NCI-H1436 (cell line): ENCODE measurements at regions not wholly inside any gene's neighbourhood (a gene's known extent, or its start where the extent isn't known, plus 50 kb on each side); places are given as distances from the start of the nearest gene placed in this dataset.

Experiments used
- DNase-seq: peaks from one replicate; lab custom pipeline; 2025; lab: John Stamatoyannopoulos, UW

DNA sequence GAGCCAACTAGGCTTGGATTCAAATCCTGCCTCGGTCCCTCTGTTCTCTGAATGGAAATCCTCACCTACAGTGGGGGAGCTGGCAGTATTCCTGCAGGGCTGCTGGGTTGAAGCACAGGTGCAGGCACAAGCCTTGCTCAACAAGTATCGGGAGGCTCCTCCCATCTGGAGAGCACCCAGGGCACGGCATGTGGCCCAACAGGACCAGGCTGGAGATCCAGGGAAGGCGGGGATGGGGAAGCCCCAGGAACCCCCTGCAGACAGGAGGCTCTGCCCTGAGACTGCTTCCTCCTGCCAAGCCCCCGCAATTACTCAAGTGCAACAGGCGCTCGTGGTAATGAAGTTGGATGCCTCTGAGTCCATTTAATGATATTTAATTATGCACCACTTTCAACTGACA is 128.0 kb upstream of the VSTM2B start:
- peak; percentile 20 for DNase-seq

DNA sequence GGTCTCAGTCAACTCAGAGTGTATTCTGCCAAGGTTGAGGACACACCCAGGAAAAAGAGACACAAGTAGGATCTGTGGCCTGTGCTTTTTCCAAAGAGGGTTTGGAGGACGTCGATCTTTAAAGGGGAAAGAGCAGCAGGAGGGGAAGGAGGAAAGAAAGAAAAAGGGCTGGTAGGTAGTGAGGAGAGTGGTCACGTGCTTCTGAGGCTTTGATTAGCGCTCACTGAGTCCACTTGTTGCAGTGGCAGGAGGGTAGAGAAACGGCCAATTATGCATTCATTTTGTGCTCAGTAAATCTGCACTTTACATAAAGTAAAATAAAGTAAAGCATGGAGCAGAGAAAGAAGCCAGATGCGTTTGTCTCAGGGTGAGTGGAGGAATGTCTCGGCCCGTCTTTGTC is 126.0 kb upstream of the VSTM2B start:
- DNase-seq = no peak

DNA sequence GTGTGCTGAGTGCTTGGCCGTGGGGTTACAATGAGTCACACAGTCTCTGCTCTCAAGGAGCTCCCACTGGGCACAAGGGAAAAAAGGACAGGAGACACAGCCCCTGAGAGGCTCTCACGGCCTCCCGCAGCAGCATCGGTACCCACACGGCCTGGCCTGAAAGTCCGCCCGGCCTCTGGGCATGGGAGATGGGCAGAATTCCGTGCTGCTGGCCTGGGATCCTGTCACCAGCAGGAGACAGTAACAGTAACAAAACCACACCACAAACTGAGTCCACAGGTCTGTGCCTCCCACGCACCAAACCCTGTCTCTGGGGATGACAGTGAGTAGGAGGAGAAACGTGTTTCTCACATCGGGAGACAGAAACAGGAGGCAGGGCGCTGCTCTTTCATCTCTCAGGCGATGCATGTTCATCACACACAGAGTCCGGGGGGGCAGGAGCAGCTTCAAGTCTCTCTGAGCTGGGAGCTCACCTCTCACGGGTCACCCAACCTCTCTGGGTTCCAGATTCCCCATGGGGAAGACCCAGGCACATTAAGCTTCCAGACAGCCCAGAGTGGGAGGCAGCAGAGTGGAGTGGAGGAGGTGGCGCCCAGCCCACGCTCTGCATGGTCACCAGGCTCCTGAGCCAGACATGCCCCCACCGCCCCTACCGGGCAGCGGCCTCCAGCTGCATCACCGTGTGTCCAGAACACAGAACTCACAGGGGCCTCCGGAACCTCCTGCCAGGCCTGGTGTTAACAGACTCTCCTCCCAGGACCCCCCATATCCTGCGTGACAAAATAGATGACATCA is 124.7 kb upstream of the VSTM2B start:
- no peak for DNase-seq

DNA sequence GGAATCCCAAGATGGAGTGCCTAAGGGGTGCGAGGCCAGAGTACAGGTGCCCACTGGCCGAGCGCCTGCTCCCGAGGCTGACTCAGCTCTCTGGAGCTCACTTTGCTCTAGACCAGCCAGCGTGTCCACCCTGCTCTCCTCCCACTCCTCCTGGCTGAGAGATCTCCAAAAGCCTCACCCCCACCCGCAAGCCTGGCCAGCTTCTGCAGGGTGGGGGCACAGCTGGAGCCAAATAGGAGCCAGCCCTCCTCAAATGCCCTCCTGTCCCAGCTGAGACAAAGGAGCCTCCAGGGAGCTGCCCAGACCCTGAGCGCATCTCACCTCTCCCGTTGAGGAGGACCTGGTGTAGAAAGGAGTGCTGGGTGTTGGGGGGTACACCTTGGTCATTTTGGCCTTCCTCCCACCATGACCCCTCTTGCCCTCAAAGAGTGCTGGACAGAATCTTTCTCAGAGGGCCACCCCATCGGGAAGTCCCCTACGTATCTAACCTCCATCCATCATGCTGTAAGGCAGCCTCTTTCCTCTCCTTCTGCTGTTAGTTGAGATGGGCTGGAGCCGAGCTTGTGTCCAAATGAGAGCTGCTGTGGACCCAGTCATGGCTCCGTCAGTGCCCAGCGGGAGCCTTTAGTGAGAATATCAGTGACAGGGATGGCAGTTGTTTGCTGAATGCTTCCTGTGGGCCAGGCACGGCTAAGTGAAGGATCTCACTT is 123.9 kb upstream of the VSTM2B start:
- DNase-seq = no peak

DNA sequence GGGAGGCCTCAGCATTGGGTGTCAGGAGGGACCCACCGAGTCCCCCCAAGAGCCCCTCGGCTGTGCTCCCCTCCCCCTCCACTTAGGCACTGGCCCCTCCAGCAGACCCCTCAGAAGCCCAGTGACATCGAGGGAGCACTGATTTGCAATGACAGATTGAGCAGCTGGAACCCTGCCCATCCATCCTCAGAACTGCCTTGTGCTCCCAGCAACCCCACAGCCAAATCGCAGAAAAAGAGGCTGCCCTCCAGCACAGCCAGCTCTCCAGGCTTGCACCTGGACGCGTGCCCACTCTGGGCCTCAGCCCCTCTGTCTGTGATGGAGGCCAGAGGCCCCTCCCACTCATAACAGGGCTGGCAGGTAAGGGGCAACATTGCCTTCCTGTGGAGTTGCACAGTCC is 123.2 kb upstream of the VSTM2B start:
- no peak for DNase-seq

DNA sequence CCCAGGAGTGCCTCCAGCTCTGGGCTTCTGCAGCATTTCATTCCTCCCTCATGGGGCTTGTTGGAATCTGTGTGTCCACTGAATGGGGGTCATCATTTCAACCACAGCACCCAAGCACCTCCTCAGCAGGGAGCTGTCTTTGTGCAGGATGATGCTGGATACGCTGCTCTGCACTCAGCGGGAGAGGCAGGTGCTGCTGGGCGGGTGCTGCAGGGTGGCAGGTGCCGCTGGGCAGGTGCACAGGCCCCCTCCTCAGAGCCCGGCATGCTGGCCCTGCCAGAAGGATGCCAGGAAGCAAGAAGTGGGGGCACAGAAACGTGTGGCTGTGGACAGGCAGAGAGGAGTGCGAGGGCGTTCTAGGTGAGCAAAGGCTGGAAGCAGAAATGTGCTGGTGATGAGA is 121.8 kb upstream of the VSTM2B start:
- DNase-seq = peak; percentile 74

DNA sequence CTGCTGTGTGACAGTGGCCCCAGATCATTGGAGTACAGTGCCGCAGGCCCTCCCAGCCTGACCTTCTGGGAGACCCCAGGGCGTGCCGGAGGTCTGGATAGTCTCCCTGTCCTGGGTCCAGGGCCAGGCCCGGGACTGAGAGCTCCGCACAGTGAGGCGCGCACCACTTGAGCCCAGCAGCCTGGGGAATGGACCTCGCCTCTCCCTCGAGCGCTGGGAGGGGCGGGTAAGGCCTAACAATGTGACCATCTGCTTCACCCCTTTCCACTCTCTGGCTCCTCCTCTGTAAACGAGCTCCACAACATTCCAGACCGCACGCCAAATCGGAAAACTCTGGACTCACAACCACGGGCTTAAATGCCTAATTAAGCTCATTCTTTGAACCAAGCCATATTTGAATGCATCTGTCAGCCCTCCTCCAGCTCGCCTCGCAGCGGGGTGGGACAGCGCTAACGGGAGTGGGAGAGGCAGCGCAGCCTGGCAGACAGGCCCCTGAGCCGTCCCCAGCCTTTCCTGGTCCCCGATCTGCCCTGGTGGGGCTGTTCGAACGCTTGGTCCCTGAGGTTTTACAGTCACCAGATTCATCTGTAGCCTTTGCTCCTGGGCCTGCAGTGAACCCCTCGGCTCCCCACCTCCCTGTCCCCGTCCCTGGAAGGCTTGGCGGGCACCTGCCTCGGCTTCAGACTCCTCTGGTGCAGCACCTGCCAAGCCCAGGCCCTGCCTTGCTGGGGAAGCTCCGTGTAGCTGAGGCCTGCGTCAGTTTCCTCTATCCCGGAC is 120.7 kb upstream of the VSTM2B start:
- peak; percentile 58 for DNase-seq

DNA sequence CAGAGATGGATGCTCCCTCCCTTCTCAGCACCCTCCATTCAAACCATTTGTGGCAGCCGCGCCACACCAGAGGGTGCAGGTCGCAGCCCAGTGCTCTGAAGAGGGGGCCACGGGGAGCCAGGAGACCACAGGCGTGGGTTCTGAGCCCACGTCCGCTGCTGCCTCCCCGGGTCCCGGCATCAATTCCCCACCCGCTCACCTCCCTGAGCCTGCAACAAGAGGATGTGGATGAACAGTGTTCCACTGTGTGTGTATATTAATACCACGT is 120.1 kb upstream of the VSTM2B start:
- DNase-seq = no peak

DNA sequence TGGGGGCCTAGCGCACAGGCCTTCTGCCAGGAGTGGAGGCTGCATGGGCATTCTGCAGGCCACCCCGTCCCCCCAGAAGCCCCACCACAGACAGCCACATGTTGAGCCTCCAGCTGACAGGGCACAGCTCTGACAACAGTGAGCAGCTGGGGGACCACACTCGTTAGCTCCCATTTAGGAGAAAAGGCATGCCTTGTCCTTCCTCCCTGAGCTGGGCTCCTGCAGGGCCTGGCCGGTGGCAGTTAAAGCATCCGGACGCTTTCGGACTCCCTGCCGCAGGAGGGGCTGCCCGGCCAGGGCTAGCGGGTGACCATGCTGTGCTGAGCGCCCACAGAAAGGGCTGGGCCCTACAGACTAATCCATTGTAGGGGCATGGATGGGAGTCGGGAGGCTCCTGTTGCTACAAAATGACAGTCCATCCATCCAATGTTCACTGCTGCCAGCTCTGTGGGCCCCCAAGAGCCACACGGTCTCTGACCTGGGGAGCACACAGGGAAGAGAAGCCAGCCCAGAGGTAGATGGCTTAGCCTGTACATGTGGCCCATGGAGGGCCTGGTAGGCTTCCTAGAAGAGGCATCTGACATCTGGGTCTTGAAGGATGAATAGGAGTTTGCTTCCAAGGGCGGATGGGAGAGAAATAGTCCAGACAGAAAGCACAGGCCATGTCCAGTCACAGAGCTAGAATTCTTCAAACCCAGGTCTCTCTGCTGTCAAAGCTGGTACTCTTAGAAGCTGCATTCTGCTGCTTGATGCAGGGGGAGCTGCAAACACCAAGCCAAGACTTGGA is 116.5 kb upstream of the VSTM2B start:
- no peak for DNase-seq

DNA sequence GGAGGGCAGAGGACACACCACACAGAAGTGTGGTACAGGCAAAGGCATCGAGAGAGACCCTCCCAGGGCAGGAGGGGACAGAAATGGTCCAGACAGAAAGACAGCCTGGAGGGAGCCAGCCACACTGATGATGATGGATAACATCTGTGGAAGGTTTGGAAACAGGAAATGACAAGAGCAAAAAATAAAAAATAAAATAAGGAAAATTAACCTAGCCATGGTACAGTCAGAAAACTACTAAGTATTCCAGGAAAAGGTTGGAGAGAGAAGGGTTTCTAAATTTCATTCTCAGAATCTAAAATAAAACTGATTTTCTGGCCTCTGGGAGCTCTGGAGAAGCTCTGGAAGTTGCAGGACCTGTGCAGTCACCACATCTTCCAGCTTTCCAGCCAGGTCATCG is 115.2 kb upstream of the VSTM2B start:
- DNase-seq = no peak

DNA sequence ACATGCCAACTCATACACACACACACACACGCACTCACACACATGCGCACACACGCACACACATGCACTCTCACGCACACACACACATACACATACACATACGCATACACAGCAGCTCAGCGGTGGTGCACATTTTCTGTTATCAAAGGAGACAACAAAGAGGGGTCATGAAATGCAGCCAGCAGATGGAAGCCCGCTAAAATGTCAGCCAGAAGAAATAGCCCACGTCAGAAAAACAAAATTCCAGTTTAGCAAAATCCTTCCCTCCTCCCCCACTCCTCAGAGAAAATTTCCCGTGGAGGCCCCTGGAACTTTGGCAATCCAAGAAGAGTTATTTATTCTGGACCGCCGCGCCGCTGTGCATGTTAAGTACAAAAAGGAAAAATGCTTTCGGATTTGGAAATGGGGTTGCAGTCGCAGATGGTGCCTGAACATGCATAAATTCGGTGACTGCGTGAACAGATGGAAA is 114.6 kb upstream of the VSTM2B start:
- no peak for DNase-seq

DNA sequence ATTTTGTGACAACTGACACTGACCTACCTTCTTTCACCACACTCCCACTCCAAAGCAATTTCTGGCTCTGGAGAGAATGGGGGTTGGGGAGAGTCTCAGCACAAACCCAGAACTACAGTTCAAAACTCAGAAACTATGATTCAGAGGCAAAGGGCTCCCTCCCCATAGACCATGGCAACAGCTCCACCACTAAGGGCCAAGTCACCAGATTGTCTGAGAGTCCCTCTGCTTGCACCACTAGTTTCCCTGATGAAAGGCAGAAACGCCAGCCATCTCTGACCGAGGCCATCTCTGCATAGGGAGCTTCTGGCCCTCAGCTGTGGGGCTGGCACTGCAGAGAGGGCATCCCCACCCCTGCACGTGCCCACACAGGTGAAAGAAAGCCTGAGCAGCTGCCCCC is 112.4 kb upstream of the VSTM2B start:
- DNase-seq = no peak

DNA sequence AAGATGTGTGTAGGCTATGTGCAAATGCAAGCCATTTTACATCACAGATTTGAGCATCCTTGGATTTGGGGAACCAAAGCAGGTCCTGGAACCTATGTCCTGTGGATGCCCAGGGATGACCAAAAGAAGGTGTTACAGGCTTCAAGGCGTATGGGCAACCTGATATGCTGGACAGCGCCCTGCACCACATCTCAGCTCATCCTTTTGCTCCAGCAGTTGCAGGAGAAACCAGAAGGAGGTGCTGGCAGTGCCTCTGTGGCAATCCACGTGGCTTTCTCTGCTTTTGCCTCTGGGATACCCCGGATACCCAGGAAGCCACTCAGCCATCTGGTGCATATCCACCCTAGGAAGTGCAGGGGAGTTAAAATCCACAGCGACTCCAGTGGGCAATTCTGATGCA is 110.3 kb upstream of the VSTM2B start:
- no peak for DNase-seq

DNA sequence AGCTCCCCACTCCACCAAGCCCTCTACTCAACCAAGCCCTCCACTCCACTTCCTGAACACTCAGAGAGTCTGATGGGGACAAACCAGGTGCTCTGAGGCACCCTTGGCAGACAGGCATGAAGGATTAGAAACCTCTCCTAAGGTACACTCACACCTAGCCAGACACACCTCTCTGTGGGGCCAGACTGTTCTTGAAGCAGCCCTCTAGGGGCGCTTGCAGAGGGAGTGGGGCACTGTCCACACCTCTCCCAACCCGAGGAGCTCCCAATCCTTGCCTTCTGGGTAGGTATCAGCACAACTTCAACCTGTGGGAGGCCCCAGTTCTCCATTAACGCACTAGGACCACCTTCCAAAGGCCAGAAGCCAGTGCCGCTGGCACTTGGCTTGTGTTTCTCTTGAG is 108.7 kb upstream of the VSTM2B start:
- DNase-seq = no peak

DNA sequence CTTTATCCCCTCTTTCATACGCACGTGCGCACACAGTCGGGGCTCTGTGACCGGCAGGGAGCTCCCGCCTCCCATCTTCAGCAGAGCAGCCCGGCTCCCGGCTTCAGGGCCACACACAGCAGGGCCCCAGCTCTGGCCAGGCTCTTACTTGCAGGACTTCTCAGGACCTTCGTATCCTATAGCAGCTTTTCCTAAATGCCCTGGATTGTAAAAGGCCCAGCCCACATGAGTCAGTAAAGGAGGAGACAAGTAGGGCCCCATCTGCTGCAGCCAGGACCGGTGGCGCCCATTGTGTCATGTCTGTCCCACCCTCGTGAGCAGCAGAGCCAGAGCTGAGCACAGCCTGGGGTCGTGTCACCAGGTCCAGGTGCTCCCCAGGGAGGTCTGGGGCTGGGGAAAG is 107.6 kb upstream of the VSTM2B start:
- no peak for DNase-seq

DNA sequence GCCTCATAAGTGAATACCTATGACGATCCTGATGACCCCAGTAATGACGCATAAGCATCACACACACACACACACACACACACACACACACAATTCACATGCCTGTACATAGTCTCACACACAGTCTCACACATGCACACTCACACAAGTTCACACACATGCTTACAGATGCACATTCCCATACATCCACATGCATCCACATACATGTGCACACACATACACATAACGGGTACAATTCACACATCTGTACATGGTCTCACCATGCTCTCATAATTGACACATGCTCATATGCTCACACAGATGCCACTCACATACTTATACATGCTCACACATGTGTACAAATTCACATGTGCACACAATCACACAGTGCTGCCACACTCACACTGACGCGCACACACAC is 105.7 kb upstream of the VSTM2B start:
- no peak for DNase-seq

DNA sequence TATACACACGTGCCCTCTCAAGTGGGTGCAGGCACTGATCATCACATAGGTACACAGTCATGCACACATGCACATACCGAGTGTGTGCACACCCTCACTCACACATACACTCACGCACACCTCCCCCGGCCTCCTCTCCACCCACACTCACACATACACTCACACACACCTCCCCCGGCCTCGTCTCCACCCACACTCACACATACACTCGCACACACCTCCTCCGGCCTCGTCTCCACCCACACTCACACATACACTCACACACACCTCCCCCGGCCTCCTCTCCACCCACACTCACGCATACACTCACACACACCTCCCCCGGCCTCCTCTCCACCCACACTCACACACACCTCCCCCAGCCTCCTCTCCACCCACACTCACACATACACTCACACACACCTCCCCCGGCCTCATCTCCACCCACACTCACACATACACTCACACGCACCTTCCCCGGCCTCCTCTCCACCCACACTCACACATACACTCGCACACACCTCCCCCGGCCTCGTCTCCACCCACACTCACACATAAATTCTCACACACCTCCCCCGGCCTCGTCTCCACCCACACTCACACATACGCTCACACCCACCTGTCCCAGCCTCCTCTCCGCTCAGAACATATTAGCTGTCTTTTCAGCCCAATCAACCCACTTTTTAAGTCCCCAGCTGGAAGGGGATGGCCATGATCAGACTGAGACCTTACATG is 105.2 kb upstream of the VSTM2B start:
- no peak for DNase-seq

DNA sequence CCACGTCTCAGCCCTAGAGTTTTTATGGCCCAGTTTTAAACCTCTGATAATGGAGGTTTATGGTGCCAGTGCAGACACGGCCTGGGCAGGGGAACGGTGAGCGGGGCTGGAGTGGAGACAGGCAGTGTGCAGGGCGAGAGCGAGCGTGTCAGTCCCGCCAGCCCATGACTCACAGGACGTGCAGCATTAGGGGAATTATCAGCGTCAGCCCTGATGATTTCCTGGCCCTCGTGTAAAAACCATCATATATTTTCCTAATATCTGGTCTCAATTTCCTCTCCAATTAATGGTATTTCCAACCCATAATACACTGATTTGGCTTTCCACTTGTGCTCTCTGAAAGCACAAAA is 104.6 kb upstream of the VSTM2B start:
- DNase-seq = no peak

DNA sequence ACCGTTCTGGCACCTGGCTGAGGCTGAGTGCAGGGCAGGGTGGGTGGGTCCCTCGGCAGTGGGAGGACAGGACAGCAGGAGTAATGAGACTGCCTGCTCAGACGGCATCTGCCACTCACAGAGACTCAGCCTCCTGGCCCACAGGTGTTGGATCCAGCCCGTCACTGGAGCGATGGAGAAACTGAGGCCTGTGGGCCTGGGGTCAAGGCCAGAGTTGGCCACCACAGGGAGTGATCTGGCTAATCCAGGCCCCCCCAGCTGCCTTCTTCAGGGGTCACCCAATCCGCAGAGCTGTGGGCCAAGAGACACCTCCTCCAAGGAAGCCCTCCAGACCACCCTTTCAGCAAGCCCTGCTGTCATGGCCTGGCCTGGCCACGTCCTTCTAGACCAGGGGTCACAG is 103.7 kb upstream of the VSTM2B start:
- no peak for DNase-seq

DNA sequence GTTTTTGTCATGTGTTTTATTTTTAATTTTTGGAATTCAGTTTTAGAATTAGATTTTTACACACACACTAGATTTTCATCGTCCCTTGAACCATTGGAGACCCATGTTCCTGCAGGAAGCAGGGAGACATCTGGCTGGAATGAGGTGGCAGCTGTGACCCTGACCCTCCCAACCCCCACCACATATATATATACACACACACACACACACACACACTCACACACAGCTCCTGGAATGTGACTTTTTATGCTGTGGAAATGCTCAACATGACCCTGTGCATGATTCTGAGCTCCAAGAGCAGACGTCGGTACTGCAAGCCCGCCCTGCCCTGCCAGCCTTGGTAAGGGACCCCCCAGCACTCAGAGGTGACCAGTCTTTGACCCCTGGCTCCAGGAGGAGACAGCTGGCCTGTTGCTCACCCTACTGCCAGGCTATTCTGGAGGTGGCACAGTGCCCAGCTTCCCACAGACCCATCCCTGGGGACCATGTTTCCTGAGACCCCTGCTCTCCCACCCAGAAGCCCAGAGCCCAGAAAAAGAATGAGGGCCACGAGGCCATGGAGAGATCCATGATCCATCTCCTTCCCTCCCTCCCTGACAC is 103.2 kb upstream of the VSTM2B start:
- no peak for DNase-seq

DNA sequence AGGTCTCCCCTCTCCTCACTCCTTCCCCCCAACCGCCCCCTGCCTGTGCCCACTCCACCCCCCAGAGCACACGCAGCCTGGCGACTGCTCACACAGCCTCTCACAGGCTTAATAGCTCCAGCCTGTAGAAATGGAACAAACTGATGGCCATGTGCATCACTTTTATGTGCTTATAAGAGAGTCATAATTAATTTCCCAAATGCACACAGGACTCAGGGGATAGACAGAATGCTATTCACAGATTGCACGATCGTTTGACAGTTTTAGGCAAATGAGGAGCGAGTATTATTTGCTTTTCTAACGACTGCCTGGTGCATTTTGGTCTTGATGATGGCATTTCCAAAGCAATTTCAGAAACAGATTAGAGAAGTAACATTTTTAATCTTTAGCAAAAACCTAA is 97.7 kb upstream of the VSTM2B start:
- DNase-seq = peak; percentile 75
